DOHH2 (cell line): ENCODE measurements at regions not wholly inside any gene's neighbourhood (a gene's known extent, or its start where the extent isn't known, plus 50 kb on each side); places are given as distances from the start of the nearest gene placed in this dataset.

ENCODE experiments used
- H3F3A ChIP-seq: fragments of 200-600 bp; sonication (generic), shearing (Covaris generic); 2 replicates; pipeline ENCODE4 v1.6.0; 2016; ENCODE audit warnings: antibody characterized with exemption, mild to moderate bottlenecking; ENCODE audit not compliant: control insufficient read depth, insufficient read depth
- H3K27ac ChIP-seq: fragments of 200-600 bp; sonication (generic); 2 replicates; pipeline ENCODE4 v1.5.1; 2014; ENCODE audit warnings: low read depth, mild to moderate bottlenecking, low read length, moderate library complexity
- H3K27me3 ChIP-seq: fragments of 200-600 bp; sonication (generic); 2 replicates; pipeline ENCODE4 v1.6.1; 2014; ENCODE audit warnings: mild to moderate bottlenecking, low read length, mixed read lengths; ENCODE audit not compliant: control insufficient read depth
- H3K36me3 ChIP-seq: fragments of 200-600 bp; sonication (generic); 2 replicates; pipeline ENCODE4 v1.6.1; 2014; ENCODE audit warnings: mild to moderate bottlenecking, low read length, moderate library complexity, mixed read lengths; ENCODE audit not compliant: control insufficient read depth
- H3K4me1 ChIP-seq: fragments of 200-600 bp; sonication (generic); 2 replicates; pipeline ENCODE4 v1.6.1; 2014; ENCODE audit warnings: mild to moderate bottlenecking, low read length, mixed read lengths; ENCODE audit not compliant: control insufficient read depth
- H3K4me2 ChIP-seq: fragments of 200-600 bp; sonication (generic); 2 replicates; pipeline ENCODE4 v1.6.0; 2014; ENCODE audit warnings: mild to moderate bottlenecking, low read length, moderate library complexity
- H3K4me3 ChIP-seq: fragments of 200-600 bp; sonication (generic); 2 replicates; pipeline ENCODE4 v1.5.1; 2014; ENCODE audit warnings: mild to moderate bottlenecking, low read length, mixed read lengths
- H3K79me2 ChIP-seq: fragments of 200-600 bp; sonication (generic); 2 replicates; pipeline ENCODE4 v1.6.1; 2014; ENCODE audit warnings: mild to moderate bottlenecking, low read length, mixed read lengths; ENCODE audit not compliant: control insufficient read depth
- H3K9me2 ChIP-seq: fragments of 200-600 bp; sonication (generic); replicated peaks from 2 replicates; pipeline ENCODE4 v1.6.1; 2014; ENCODE audit warnings: mild to moderate bottlenecking, low read length, mixed read lengths; ENCODE audit not compliant: control insufficient read depth
- H3K9me3 ChIP-seq: fragments of 200-600 bp; sonication (generic); 2 replicates; pipeline ENCODE4 v1.6.1; 2014; ENCODE audit warnings: antibody characterized with exemption, low read length, mixed read lengths; ENCODE audit not compliant: control insufficient read depth, insufficient read depth
- H4K20me1 ChIP-seq: fragments of 200-600 bp; sonication (generic); 2 replicates; pipeline ENCODE4 v1.6.0; 2014; ENCODE audit warnings: low read depth, mild to moderate bottlenecking, antibody characterized with exemption, low read length, moderate library complexity; ENCODE audit not compliant: control insufficient read depth, insufficient read depth
- EZH2phosphoT487 ChIP-seq: fragments of 200-600 bp; sonication (generic); IDR thresholded peaks from 2 replicates; pipeline ENCODE4 v1.6.1; 2017; ENCODE audit warnings: borderline replicate concordance, mild to moderate bottlenecking, antibody characterized with exemption, low read length, moderate library complexity, mixed read lengths
- TF ChIP-seq, protein P1 (sequence below): fragments of 200-600 bp; sonication (generic); IDR thresholded peaks from one replicate; pipeline ENCODE4 v1.5.1; 2014; ENCODE audit warnings: antibody characterized with exemption, mild to moderate bottlenecking, low read depth, low read length; ENCODE audit not compliant: poor library complexity, severe bottlenecking

DNA sequence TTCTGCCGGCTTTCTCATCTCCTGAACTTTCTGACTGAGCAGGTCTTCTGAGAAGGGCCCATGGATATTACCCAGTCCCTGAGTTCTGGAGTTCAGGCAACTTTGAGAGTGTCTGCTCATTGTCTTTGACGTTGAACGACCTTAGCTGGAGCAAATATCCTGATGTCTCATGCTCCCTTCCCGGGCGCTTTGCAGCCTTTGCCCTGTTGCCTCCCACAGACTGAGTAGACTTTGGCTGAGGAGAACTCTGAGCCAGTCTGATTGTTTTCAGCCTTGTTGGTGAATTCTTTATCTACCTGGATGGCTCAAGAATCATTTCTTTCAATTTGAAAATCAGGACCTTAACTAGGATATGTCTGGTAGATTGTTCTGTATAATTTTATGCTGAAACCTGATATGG, 353.7 kb downstream of the GLRX3 start:
- Histone ChIP-seq H3K27ac (no peak overlapping the region), H3K79me2 (no peaks in the 10 kb centered on the region), H3K9me3 (no peaks in the 10 kb centered on the region), H3K4me3 (no peak overlapping the region), H3F3A (no peaks in the 10 kb centered on the region), H3K36me3 (no peaks in the 10 kb centered on the region), H3K27me3 (no peaks in the 10 kb centered on the region), H4K20me1 (no peaks in the 10 kb centered on the region), H3K9me2 (no peaks in the 10 kb centered on the region), H3K4me2 (no peak overlapping the region), H3K4me1 (no peaks in the 10 kb centered on the region)
- TF ChIP-seq, protein P1, sequence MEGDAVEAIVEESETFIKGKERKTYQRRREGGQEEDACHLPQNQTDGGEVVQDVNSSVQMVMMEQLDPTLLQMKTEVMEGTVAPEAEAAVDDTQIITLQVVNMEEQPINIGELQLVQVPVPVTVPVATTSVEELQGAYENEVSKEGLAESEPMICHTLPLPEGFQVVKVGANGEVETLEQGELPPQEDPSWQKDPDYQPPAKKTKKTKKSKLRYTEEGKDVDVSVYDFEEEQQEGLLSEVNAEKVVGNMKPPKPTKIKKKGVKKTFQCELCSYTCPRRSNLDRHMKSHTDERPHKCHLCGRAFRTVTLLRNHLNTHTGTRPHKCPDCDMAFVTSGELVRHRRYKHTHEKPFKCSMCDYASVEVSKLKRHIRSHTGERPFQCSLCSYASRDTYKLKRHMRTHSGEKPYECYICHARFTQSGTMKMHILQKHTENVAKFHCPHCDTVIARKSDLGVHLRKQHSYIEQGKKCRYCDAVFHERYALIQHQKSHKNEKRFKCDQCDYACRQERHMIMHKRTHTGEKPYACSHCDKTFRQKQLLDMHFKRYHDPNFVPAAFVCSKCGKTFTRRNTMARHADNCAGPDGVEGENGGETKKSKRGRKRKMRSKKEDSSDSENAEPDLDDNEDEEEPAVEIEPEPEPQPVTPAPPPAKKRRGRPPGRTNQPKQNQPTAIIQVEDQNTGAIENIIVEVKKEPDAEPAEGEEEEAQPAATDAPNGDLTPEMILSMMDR, result no peak
- TF ChIP-seq EZH2phosphoT487, result no peak

- Histone ChIP-seq H3K9me2 (no peaks in the 10 kb centered on the region), H3K79me2 (no peaks in the 10 kb centered on the region), H3F3A (no peaks in the 10 kb centered on the region), H3K27me3 (no peaks in the 10 kb centered on the region), H3K27ac (no peak overlapping the region), H4K20me1 (no peaks in the 10 kb centered on the region), H3K4me2 (no peak overlapping the region), H3K36me3 (no peaks in the 10 kb centered on the region), H3K4me3 (no peak overlapping the region), H3K9me3 (peaks cover 1% of the 10 kb centered on the region; the same call in 1 of the 2 replicates), H3K4me1 (no peaks in the 10 kb centered on the region)
- TF ChIP-seq, protein P1, result no peak
- no peak for TF ChIP-seq EZH2phosphoT487
Measured at GRCh38 chr10:130491011-130491692, 355.0 kb downstream of the GLRX3 start.

DNA sequence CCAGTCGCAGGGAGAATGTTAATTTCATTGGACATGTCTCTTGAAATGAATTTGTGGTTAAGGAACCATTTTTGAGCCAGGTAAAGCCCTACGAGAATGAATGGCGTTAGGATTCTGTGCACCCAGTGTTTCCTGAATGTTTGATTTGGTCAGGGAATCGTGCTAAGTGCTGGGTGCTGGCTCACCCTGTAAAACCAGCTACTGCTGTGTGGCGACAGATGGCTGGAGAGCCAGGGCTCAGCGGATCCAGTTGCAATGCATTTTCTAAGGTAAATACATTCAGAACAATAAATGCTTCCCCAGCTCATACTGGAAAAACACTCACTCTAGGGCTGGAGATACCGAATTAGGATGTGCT, 355.5 kb downstream of the GLRX3 start:
- Histone ChIP-seq H3K4me1 (no peaks in the 10 kb centered on the region), H3K4me3 (no peak overlapping the region), H3K79me2 (no peaks in the 10 kb centered on the region), H3K9me3 (peaks cover 5% of the 10 kb centered on the region; the same call in 1 of the 2 replicates), H3K36me3 (no peaks in the 10 kb centered on the region), H3K27me3 (no peaks in the 10 kb centered on the region), H4K20me1 (no peaks in the 10 kb centered on the region), H3K4me2 (no peak overlapping the region), H3K27ac (no peak overlapping the region), H3F3A (no peaks in the 10 kb centered on the region), H3K9me2 (no peaks in the 10 kb centered on the region)
- TF ChIP-seq, protein P1, result no peak
- TF ChIP-seq EZH2phosphoT487, result no peak
